Vagina (tissue), 2 donors: ENCODE measurements at regions not wholly inside any gene's neighbourhood (a gene's known extent, or its start where the extent isn't known, plus 50 kb on each side); places are given as distances from the start of the nearest gene placed in this dataset.

ENCODE experiments used
- DNase-seq, 2 donors: peaks; one replicate each; pipeline ENCODE4 v3.0.0-alpha.2; 2017; ENCODE audit errors: extremely low spot score in 2 of 2
- H3K27ac ChIP-seq: fragments of 200-600 bp; sonication (generic); one replicate; pipeline ENCODE4 v1.5.1; 2019
- H3K27me3 ChIP-seq: fragments of 200-600 bp; sonication (generic); one replicate; pipeline ENCODE4 v1.5.1; 2019
- H3K36me3 ChIP-seq, 2 donors: fragments of 200-600 bp; sonication (generic); one replicate each; pipeline ENCODE4 v1.5.1; 2017 to 2019
- H3K4me1 ChIP-seq: fragments of 200-600 bp; sonication (generic); one replicate; pipeline ENCODE4 v1.5.1; 2019
- H3K4me3 ChIP-seq, 2 donors: fragments of 200-600 bp; sonication (generic); 1 replicate in 1 of 2; 2 replicates in 1 of 2; pipeline ENCODE4 v1.5.1; 2016 to 2019
- H3K9me3 ChIP-seq: fragments of 200-600 bp; sonication (generic); one replicate; pipeline ENCODE4 v1.5.1; 2019
- CTCF ChIP-seq, 3 experiments: fragments of 450-650 bp in 2 of 3; fragments of 200-600 bp in 1 of 3; sonication (generic) in 1 of 3; IDR thresholded peaks; one replicate each; pipeline ENCODE4 v1.5.1; 2017 to 2019; ENCODE audit warnings: antibody characterized with exemption in 3 of 3, mild to moderate bottlenecking in 2 of 3, moderate library complexity in 2 of 3
- POLR2A ChIP-seq, 2 donors: fragments of 450-650 bp; IDR thresholded peaks; one replicate each; pipeline ENCODE4 v1.6.1; 2017; ENCODE audit warnings: antibody characterized with exemption in 2 of 2, mild to moderate bottlenecking in 2 of 2, moderate library complexity in 2 of 2
- POLR2AphosphoS5 ChIP-seq, 2 donors: sonication (generic); formaldehyde crosslinking; IDR thresholded peaks; one replicate each; pipeline ENCODE4 v1.9.0; 2017; ENCODE audit warnings: antibody characterized with exemption in 2 of 2, mild to moderate bottlenecking in 2 of 2, low read depth in 1 of 2; ENCODE audit not compliant: insufficient read depth in 1 of 2
- intact Hi-C: fragments of 100-400 bp; cut with DNase I; formaldehyde crosslinking; loops from one replicate; pipeline ENCODE4 v1.15.1; 2023

GRCh38 chr2:6676241-6676640 is 189.5 kb downstream of the CMPK2 start:
- no peaks in the 10 kb centered on the region for H3K27me3 ChIP-seq
- no peaks in the 10 kb centered on the region for H3K4me1 ChIP-seq
- TF ChIP-seq POLR2AphosphoS5 (IDR thresholded peaks at IDR 0.05; ENCODE audit: insufficient read depth in 1 of 2, low read depth in 1 of 2) (no peak), POLR2A (IDR thresholded peaks at IDR 0.05) (no peak), CTCF (IDR thresholded peaks at IDR 0.05) (no peak)
- no peaks in the 10 kb centered on the region for H3K36me3 ChIP-seq
- H3K27ac ChIP-seq = no peak overlapping the region
- intact Hi-C loops = no loop called here
- DNase-seq = no peak
- H3K9me3 ChIP-seq = no peaks in the 10 kb centered on the region
- H3K4me3 ChIP-seq = no peak overlapping the region

GRCh38 chr2:6676776-6677175 is 188.9 kb downstream of the CMPK2 start:
- no peak for DNase-seq
- Histone ChIP-seq H3K4me1 (no peaks in the 10 kb centered on the region), H3K9me3 (no peaks in the 10 kb centered on the region), H3K36me3 (no peaks in the 10 kb centered on the region), H3K27ac (no peak overlapping the region), H3K27me3 (no peaks in the 10 kb centered on the region), H3K4me3 (no peak overlapping the region)
- no peak for TF ChIP-seq CTCF (IDR thresholded peaks at IDR 0.05)
- TF ChIP-seq POLR2AphosphoS5 (IDR thresholded peaks at IDR 0.05; ENCODE audit: insufficient read depth in 1 of 2, low read depth in 1 of 2) = no peak
- TF ChIP-seq POLR2A (IDR thresholded peaks at IDR 0.05) = no peak
- intact Hi-C loops = no loop called here

GRCh38 chr2:6679471-6679870 is 186.2 kb downstream of the CMPK2 start:
- Histone ChIP-seq H3K27me3 (no peaks in the 10 kb centered on the region), H3K4me1 (no peaks in the 10 kb centered on the region), H3K9me3 (no peaks in the 10 kb centered on the region), H3K27ac (no peak overlapping the region), H3K4me3 (no peak overlapping the region), H3K36me3 (no peaks in the 10 kb centered on the region)
- TF ChIP-seq POLR2AphosphoS5 (IDR thresholded peaks at IDR 0.05; ENCODE audit: insufficient read depth in 1 of 2, low read depth in 1 of 2) (no peak), POLR2A (IDR thresholded peaks at IDR 0.05) (no peak), CTCF (IDR thresholded peaks at IDR 0.05) (no peak)
- DNase-seq = no peak
- intact Hi-C loops = no loop called here

GRCh38 chr2:6683516-6683915 is 182.2 kb downstream of the CMPK2 start:
- Histone ChIP-seq H3K27me3 (no peaks in the 10 kb centered on the region), H3K9me3 (no peaks in the 10 kb centered on the region), H3K4me1 (no peaks in the 10 kb centered on the region), H3K4me3 (no peak overlapping the region), H3K36me3 (no peaks in the 10 kb centered on the region), H3K27ac (no peak overlapping the region)
- DNase-seq = no peak
- intact Hi-C loops = no loop called here
- TF ChIP-seq POLR2AphosphoS5 (IDR thresholded peaks at IDR 0.05; ENCODE audit: insufficient read depth in 1 of 2, low read depth in 1 of 2) = no peak
- no peak for TF ChIP-seq POLR2A (IDR thresholded peaks at IDR 0.05)
- no peak for TF ChIP-seq CTCF (IDR thresholded peaks at IDR 0.05)

- Histone ChIP-seq H3K27me3 (no peaks in the 10 kb centered on the region), H3K4me3 (no peak overlapping the region), H3K9me3 (no peaks in the 10 kb centered on the region), H3K36me3 (no peaks in the 10 kb centered on the region), H3K27ac (no peak overlapping the region), H3K4me1 (no peaks in the 10 kb centered on the region)
- no peak for DNase-seq
- TF ChIP-seq CTCF (IDR thresholded peaks at IDR 0.05) (no peak), POLR2A (IDR thresholded peaks at IDR 0.05) (no peak), POLR2AphosphoS5 (IDR thresholded peaks at IDR 0.05; ENCODE audit: insufficient read depth in 1 of 2, low read depth in 1 of 2) (no peak)
- intact Hi-C loops = no loop called here
Observed at GRCh38 chr2:6685447-6685846, 180.3 kb downstream of the CMPK2 start.
